Suprapubic skin (tissue), 4 donors: ENCODE measurements at regions not wholly inside any gene's neighbourhood (a gene's known extent, or its start where the extent isn't known, plus 50 kb on each side); places are given as distances from the start of the nearest gene placed in this dataset.

Experiments used
- CTCF ChIP-seq, 2 donors: fragments of 200-600 bp in 1 of 2; fragments of 450-650 bp in 1 of 2; sonication (generic) in 1 of 2; IDR thresholded peaks; one replicate each; pipeline ENCODE4 v1.5.1; 2016 to 2019; ENCODE audit warnings: antibody characterized with exemption in 2 of 2, mild to moderate bottlenecking in 1 of 2, moderate library complexity in 1 of 2
- EP300 ChIP-seq: sonication (generic); formaldehyde crosslinking; IDR thresholded peaks from one replicate; pipeline ENCODE4 v1.6.1; 2017; ENCODE audit warnings: antibody characterized with exemption
- POLR2A ChIP-seq, 2 donors: fragments of 450-650 bp; IDR thresholded peaks; one replicate each; pipeline ENCODE4 v1.6.1; 2017; ENCODE audit warnings: antibody characterized with exemption in 2 of 2, mild to moderate bottlenecking in 2 of 2, moderate library complexity in 2 of 2
- POLR2AphosphoS5 ChIP-seq, 3 donors: sonication (generic); formaldehyde crosslinking; IDR thresholded peaks; one replicate each; pipeline ENCODE4 v1.6.1; 2017; ENCODE audit warnings: antibody characterized with exemption in 3 of 3

GRCh38 chr15:47291767-47292166 lies 425.5 kb upstream of the SEMA6D start:
- TF ChIP-seq EP300, result no peak
- no peak for TF ChIP-seq POLR2A (IDR thresholded peaks at IDR 0.05)
- TF ChIP-seq POLR2AphosphoS5 (IDR thresholded peaks at IDR 0.05), result no peak
- TF ChIP-seq CTCF (IDR thresholded peaks at IDR 0.05), result no peak
